ENCODE measurements at regions not wholly inside any gene's neighbourhood (a gene's known extent, or its start where the extent isn't known, plus 50 kb on each side); places are given as distances from the start of the nearest gene placed in this dataset.

GRCh38 chr2:45125232-45125631 is 116.0 kb upstream of the SIX2 start:
- TF ChIP-seq CTCF (IDR thresholded peaks at IDR 0.05 in 8 of 11, conservative IDR thresholded peaks at IDR 0.05 in 3 of 11) (no peak), POLR2AphosphoS5 (IDR thresholded peaks at IDR 0.05) (no peak)

Data from spleen (tissue), 7 donors.